ENCODE measurements at regions not wholly inside any gene's neighbourhood (a gene's known extent, or its start where the extent isn't known, plus 50 kb on each side); places are given as distances from the start of the nearest gene placed in this dataset.

GRCh38 chrX:39704590-39704989, 393.2 kb downstream of the BCOR start:
- no peak for DNase-seq
- Mint-ChIP-seq H3K4me1 (ENCODE audit: low read depth) (peaks cover 8% of the 10 kb centered on the region), H3K9me3 (no peaks in the 10 kb centered on the region), H3K4me3 (no peak overlapping the region), H3K36me3 (ENCODE audit: low read depth) (no peaks in the 10 kb centered on the region), H3K27me3 (ENCODE audit: insufficient read depth) (peaks cover 11% of the 10 kb centered on the region; the same call in 1 of the 2 replicates), H3K27ac (no peak overlapping the region)
- no peak for TF ChIP-seq CTCF (IDR thresholded peaks at IDR 0.05)

GRCh38 chrX:39705290-39705689, 392.5 kb downstream of the BCOR start:
- peak; percentile 61 for TF ChIP-seq CTCF (IDR thresholded peaks at IDR 0.05)
- Mint-ChIP-seq H3K27me3 (ENCODE audit: insufficient read depth) (peaks cover 9% of the 10 kb centered on the region; the same call in 1 of the 2 replicates), H3K9me3 (no peaks in the 10 kb centered on the region), H3K4me1 (ENCODE audit: low read depth) (peaks cover 8% of the 10 kb centered on the region), H3K4me3 (no peak overlapping the region), H3K36me3 (ENCODE audit: low read depth) (no peaks in the 10 kb centered on the region), H3K27ac (no peak overlapping the region)
- DNase-seq: peak; percentile 79

GRCh38 chrX:39709364-39709763, 388.4 kb downstream of the BCOR start:
- no peaks in the 10 kb centered on the region for H3K36me3 Mint-ChIP-seq (ENCODE audit: low read depth)
- no peak overlapping the region for H3K4me3 Mint-ChIP-seq
- no peaks in the 10 kb centered on the region for H3K9me3 Mint-ChIP-seq
- peaks cover 8% of the 10 kb centered on the region for H3K4me1 Mint-ChIP-seq (ENCODE audit: low read depth)
- H3K27me3 Mint-ChIP-seq (ENCODE audit: insufficient read depth): peaks cover 18% of the 10 kb centered on the region; the same call in 1 of the 2 replicates
- no peak for TF ChIP-seq CTCF (IDR thresholded peaks at IDR 0.05)
- no peak overlapping the region for H3K27ac Mint-ChIP-seq
- no peak for DNase-seq

DNA sequence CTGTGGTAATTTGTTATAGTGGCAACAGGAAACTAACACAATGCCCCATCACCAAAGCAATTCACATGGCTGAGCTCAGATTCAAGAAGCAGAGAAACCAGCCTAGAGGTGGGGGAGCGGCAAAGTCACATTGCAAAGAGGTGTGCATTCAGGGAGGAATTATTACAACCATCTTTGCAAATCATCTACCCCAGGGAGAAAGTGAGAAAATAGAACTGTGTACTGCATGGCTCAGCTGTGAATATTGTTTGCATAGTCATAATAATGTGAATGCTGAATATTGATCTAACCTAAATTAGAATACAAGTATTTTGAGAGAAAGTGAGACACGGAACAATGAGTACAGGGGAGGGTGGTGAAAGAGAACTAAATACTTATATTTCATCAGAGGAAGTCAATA, 387.9 kb downstream of the BCOR start:
- no peak overlapping the region for H3K27ac Mint-ChIP-seq
- peaks cover 18% of the 10 kb centered on the region; the same call in 1 of the 2 replicates for H3K27me3 Mint-ChIP-seq (ENCODE audit: insufficient read depth)
- H3K4me1 Mint-ChIP-seq (ENCODE audit: low read depth): peaks cover 8% of the 10 kb centered on the region
- no peak for TF ChIP-seq CTCF (IDR thresholded peaks at IDR 0.05)
- H3K36me3 Mint-ChIP-seq (ENCODE audit: low read depth): no peaks in the 10 kb centered on the region
- no peaks in the 10 kb centered on the region for H3K9me3 Mint-ChIP-seq
- no peak for DNase-seq
- no peak overlapping the region for H3K4me3 Mint-ChIP-seq

DNA sequence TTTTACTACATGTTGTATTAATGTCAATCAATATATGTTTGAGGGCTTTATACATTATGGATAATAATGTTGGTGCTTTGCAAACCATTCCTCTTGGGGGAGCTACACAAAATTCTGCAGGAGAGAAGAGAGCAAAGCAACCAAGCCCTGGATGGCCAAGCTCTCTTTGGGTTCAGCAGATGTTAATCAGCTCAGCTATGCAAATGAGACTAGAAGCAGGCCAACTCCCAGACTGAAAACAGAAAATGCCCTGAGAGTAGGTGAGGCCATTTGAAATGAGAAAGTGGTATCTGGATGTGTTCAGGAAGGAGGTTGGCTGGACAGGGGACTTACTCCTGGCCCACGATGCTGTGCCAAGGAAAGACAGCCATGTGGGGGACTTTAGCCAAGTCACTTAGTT, 387.0 kb downstream of the BCOR start:
- no peak overlapping the region for H3K27ac Mint-ChIP-seq

More for the DNA sequence above, 387.0 kb downstream of the BCOR start:
- H3K4me3 Mint-ChIP-seq: no peak overlapping the region
- no peaks in the 10 kb centered on the region for H3K9me3 Mint-ChIP-seq
- TF ChIP-seq CTCF (IDR thresholded peaks at IDR 0.05): no peak
- peaks cover 18% of the 10 kb centered on the region; the same call in 1 of the 2 replicates for H3K27me3 Mint-ChIP-seq (ENCODE audit: insufficient read depth)
- no peaks in the 10 kb centered on the region for H3K4me1 Mint-ChIP-seq (ENCODE audit: low read depth)
- DNase-seq: no peak
- no peaks in the 10 kb centered on the region for H3K36me3 Mint-ChIP-seq (ENCODE audit: low read depth)

Measured in HFFc6 (cell line).